ENCODE measurements at regions not wholly inside any gene's neighbourhood (a gene's known extent, or its start where the extent isn't known, plus 50 kb on each side); places are given as distances from the start of the nearest gene placed in this dataset.

- no peaks in the 10 kb centered on the region for H3K36me3 Mint-ChIP-seq (ENCODE audit: low read depth)
These were observed 127.8 kb downstream of the PTGER3 start for GRCh38 chr1:70919706-70920323.

More at GRCh38 chr1:70919706-70920323, 127.8 kb downstream of the PTGER3 start:
- Mint-ChIP-seq H3K4me3 (no peak overlapping the region), H3K27ac (no peak overlapping the region), H3K27me3 (ENCODE audit: low read depth, poor library complexity) (no peaks in the 10 kb centered on the region), H3K9me3 (peaks cover 25% of the 10 kb centered on the region), H3K4me1 (no peaks in the 10 kb centered on the region)
- TF ChIP-seq, protein P1, sequence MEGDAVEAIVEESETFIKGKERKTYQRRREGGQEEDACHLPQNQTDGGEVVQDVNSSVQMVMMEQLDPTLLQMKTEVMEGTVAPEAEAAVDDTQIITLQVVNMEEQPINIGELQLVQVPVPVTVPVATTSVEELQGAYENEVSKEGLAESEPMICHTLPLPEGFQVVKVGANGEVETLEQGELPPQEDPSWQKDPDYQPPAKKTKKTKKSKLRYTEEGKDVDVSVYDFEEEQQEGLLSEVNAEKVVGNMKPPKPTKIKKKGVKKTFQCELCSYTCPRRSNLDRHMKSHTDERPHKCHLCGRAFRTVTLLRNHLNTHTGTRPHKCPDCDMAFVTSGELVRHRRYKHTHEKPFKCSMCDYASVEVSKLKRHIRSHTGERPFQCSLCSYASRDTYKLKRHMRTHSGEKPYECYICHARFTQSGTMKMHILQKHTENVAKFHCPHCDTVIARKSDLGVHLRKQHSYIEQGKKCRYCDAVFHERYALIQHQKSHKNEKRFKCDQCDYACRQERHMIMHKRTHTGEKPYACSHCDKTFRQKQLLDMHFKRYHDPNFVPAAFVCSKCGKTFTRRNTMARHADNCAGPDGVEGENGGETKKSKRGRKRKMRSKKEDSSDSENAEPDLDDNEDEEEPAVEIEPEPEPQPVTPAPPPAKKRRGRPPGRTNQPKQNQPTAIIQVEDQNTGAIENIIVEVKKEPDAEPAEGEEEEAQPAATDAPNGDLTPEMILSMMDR (IDR thresholded peaks at IDR 0.05) = no peak
- DNase-seq = no peak

Data from nephron progenitor cell (in vitro differentiated cells).